Endothelial cell of umbilical vein (primary cell): ENCODE measurements at regions not wholly inside any gene's neighbourhood (a gene's known extent, or its start where the extent isn't known, plus 50 kb on each side); places are given as distances from the start of the nearest gene placed in this dataset.

Experiments
- BruUV-seq: library from RNA; stranded (reverse); fragments of 400-500 nt; replicated peaks from 2 replicates; lab custom pipeline; 2021; lab: Mats Ljungman, UMichigan
- CTCF ChIA-PET: fragments of 300-600, 350-600 bp; sonication (Branson Sonifier 250); formaldehyde crosslinking; loops from one replicate; lab custom pipeline; 2021; ENCODE audit warnings: antibody characterized with exemption, inconsistent platforms; lab: Charles Lee
- POLR2A ChIA-PET: fragments of 300-600, 350-600 bp; sonication (Branson Sonifier 250); formaldehyde crosslinking; loops from one replicate; lab custom pipeline; 2021; ENCODE audit warnings: antibody characterized with exemption, inconsistent platforms; lab: Charles Lee
- DNase-seq: peaks from one replicate; pipeline ENCODE4 v3.0.0-alpha.2; 2011; ENCODE audit warnings: low read depth, low spot score
- FAIRE-seq: peaks from 2 replicates; lab custom pipeline; 2011; peaks lifted over from hg19 to GRCh38; lab: Jason Lieb, UNC
- H2AFZ ChIP-seq: 2 replicates; pipeline ENCODE4 v1.6.0; 2012; ENCODE audit warnings: low read depth, low read length, control low read depth, inconsistent platforms
- H3K27ac ChIP-seq: 2 replicates; pipeline ENCODE4 v1.5.1; 2011; ENCODE audit warnings: low read depth, mild to moderate bottlenecking, control low read depth, low read length, moderate library complexity; ENCODE audit not compliant: insufficient read depth
- H3K27me3 ChIP-seq, 2 experiments: 2 replicates each; pipeline versions ENCODE4 v1.6.0 to v1.6.1; 2011; ENCODE audit warnings: low read length in 2 of 2, mixed read lengths in 1 of 2; ENCODE audit not compliant: control insufficient read depth in 2 of 2, insufficient read depth in 2 of 2
- H3K36me3 ChIP-seq, 2 experiments: 2 replicates in 1 of 2; 3 replicates in 1 of 2; pipeline ENCODE4 v1.5.1; 2011; ENCODE audit warnings: low read length in 2 of 2, mild to moderate bottlenecking in 1 of 2, moderate library complexity in 1 of 2; ENCODE audit not compliant: control insufficient read depth in 2 of 2, insufficient read depth in 2 of 2; ENCODE audit errors: extremely low read depth in 1 of 2
- H3K4me1 ChIP-seq: 3 replicates; pipeline ENCODE4 v1.5.1; 2011; ENCODE audit warnings: mild to moderate bottlenecking, low read length; ENCODE audit not compliant: control insufficient read depth, insufficient read depth; ENCODE audit errors: extremely low read depth
- H3K4me2 ChIP-seq: 2 replicates; pipeline ENCODE4 v1.6.1; 2011; ENCODE audit warnings: low read length, control low read depth, mixed read lengths; ENCODE audit not compliant: insufficient read depth
- H3K4me3 ChIP-seq, 3 experiments: fragments of 200-600 bp in 1 of 3; sonication (generic), shearing (Covaris generic) in 1 of 3; replicated peaks in 1 of 3; 2 replicates each; pipeline ENCODE4 v1.5.1; 2011 to 2016; ENCODE audit warnings: control low read depth in 3 of 3, low read length in 3 of 3, mild to moderate bottlenecking in 2 of 3, inconsistent platforms in 1 of 3, low read depth in 1 of 3, moderate library complexity in 1 of 3; ENCODE audit not compliant: insufficient read depth in 1 of 3
- H3K79me2 ChIP-seq: 2 replicates; pipeline ENCODE4 v1.6.0; 2012; ENCODE audit warnings: low read length, inconsistent platforms; ENCODE audit not compliant: control insufficient read depth, insufficient read depth
- H3K9ac ChIP-seq: replicated peaks from 2 replicates; pipeline ENCODE3; 2011; ENCODE audit warnings: low read length, control low read depth; ENCODE audit not compliant: insufficient read depth; ENCODE audit errors: extremely low read depth
- H3K9me1 ChIP-seq: replicated peaks from 3 replicates; pipeline ENCODE4 v1.6.0; 2011; ENCODE audit warnings: mild to moderate bottlenecking, low read length; ENCODE audit not compliant: control insufficient read depth, insufficient read depth; ENCODE audit errors: extremely low read depth
- H3K9me3 ChIP-seq: replicated peaks from 2 replicates; pipeline ENCODE4 v1.5.1; 2012; ENCODE audit warnings: low read length, inconsistent platforms; ENCODE audit not compliant: control insufficient read depth, insufficient read depth
- H4K20me1 ChIP-seq: replicated peaks from 2 replicates; pipeline ENCODE3; 2011; ENCODE audit warnings: mild to moderate bottlenecking, low read length; ENCODE audit not compliant: control insufficient read depth, insufficient read depth; ENCODE audit errors: extremely low read depth
- EZH2 ChIP-seq: IDR thresholded peaks from 2 replicates; pipeline ENCODE4 v1.6.1; 2012; ENCODE audit warnings: borderline replicate concordance, low read depth, mild to moderate bottlenecking, moderate library complexity, low read length, inconsistent platforms; ENCODE audit not compliant: severe bottlenecking
- FOS ChIP-seq: IDR thresholded peaks from 2 replicates; pipeline ENCODE4 v1.6.1; 2011; ENCODE audit warnings: mild to moderate bottlenecking, low read length, moderate library complexity, borderline replicate concordance; ENCODE audit not compliant: insufficient read depth
- GATA2 ChIP-seq: IDR thresholded peaks from 2 replicates; pipeline ENCODE4 v1.7.0; 2011; ENCODE audit warnings: low read depth, mild to moderate bottlenecking, moderate library complexity, mixed read lengths, low read length; ENCODE audit not compliant: insufficient read length, insufficient read depth
- JUN ChIP-seq: IDR thresholded peaks from 2 replicates; pipeline ENCODE4 v1.6.1; 2011; ENCODE audit warnings: borderline replicate concordance, low read depth; ENCODE audit not compliant: insufficient read length, insufficient read depth
- MYC ChIP-seq: IDR thresholded peaks from one replicate; pipeline ENCODE4 v1.6.1; 2011; ENCODE audit warnings: mild to moderate bottlenecking, low read depth, low read length
- POLR2A ChIP-seq: IDR thresholded peaks from 2 replicates; pipeline ENCODE4 v1.6.1; 2012; ENCODE audit warnings: low read depth, mild to moderate bottlenecking, control low read depth, low read length
- POLR2AphosphoS5 ChIP-seq: IDR thresholded peaks from 2 replicates; pipeline ENCODE4 v1.6.1; 2012; ENCODE audit warnings: low read depth, mild to moderate bottlenecking, control low read depth, low read length, moderate library complexity; ENCODE audit not compliant: insufficient read depth
- dilution Hi-C: fragments of 300-500 bp; cut with MboI; formaldehyde crosslinking; loops from one replicate; pipeline ENCODE4 v1.15.0; 2019; ENCODE audit warnings: low sequenced_read_pairs; ENCODE audit not compliant: extremely low pct_ligation_motif_present
- intact Hi-C: fragments of 100-400 bp; cut with micrococcal nuclease; formaldehyde crosslinking; loops from one replicate; pipeline ENCODE4 v1.10.0; 2022
- TF ChIP-seq, protein P1 (sequence below): IDR thresholded peaks from 2 replicates; pipeline ENCODE4 v1.6.1; 2011; ENCODE audit not compliant: insufficient read depth, insufficient read length
- TF ChIP-seq, protein P2 (sequence below), 2 donors: IDR thresholded peaks; 1 replicate in 1 of 2; 2 replicates in 1 of 2; pipeline ENCODE4 v1.5.1; 2011; ENCODE audit warnings: low read length in 2 of 2, mild to moderate bottlenecking in 2 of 2, moderate library complexity in 2 of 2, control low read depth in 1 of 2, inconsistent platforms in 1 of 2, low read depth in 1 of 2; ENCODE audit not compliant: insufficient read depth in 1 of 2; ENCODE audit errors: extremely low read depth in 1 of 2

DNA sequence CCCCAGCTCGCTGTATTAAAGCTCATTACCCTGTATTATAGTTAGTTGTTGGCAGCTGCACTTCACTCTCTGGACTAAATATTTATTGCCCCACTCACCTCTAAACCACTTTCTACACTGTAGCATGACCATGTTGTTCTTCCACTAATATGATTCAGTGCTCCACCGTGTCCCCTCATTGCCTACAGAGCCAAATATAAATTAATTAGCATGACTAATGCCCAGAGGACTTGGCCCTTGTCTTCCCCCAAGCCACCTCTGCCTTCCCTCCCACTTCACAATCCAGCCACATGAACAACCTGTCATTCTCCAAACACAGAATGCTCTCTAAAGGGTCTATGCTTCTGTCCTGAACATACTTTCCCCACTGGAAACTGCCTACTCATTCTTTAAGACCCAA is 276.5 kb downstream of the PLPP3 start:
- H3K9me1 ChIP-seq = no peaks in the 10 kb centered on the region

More for the DNA sequence above, 276.5 kb downstream of the PLPP3 start:
- FAIRE-seq (no peak), DNase-seq (no peak)
- CTCF ChIA-PET = interaction anchor here (0.9 to 1.0 kb wide), 2 partner anchors 276 to 927 kb away, joined by 3 to 4 read pairs; partner anchors contain the start of gene PLPP3
- intact Hi-C loops = loop anchor here (1.0 to 5.0 kb wide), 4 partner anchors 108 to 874 kb away; no protein-coding TSS in a partner anchor
- TF ChIP-seq FOS = no peak
- no peak for TF ChIP-seq EZH2
- TF ChIP-seq, protein P1, sequence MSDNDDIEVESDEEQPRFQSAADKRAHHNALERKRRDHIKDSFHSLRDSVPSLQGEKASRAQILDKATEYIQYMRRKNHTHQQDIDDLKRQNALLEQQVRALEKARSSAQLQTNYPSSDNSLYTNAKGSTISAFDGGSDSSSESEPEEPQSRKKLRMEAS = no peak
- no peak for TF ChIP-seq POLR2A
- TF ChIP-seq GATA2 = no peak
- TF ChIP-seq, protein P2, sequence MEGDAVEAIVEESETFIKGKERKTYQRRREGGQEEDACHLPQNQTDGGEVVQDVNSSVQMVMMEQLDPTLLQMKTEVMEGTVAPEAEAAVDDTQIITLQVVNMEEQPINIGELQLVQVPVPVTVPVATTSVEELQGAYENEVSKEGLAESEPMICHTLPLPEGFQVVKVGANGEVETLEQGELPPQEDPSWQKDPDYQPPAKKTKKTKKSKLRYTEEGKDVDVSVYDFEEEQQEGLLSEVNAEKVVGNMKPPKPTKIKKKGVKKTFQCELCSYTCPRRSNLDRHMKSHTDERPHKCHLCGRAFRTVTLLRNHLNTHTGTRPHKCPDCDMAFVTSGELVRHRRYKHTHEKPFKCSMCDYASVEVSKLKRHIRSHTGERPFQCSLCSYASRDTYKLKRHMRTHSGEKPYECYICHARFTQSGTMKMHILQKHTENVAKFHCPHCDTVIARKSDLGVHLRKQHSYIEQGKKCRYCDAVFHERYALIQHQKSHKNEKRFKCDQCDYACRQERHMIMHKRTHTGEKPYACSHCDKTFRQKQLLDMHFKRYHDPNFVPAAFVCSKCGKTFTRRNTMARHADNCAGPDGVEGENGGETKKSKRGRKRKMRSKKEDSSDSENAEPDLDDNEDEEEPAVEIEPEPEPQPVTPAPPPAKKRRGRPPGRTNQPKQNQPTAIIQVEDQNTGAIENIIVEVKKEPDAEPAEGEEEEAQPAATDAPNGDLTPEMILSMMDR (IDR thresholded peaks at IDR 0.05; ENCODE audit: extremely low read depth in 1 of 2, insufficient read depth in 1 of 2, low read depth in 1 of 2, low read length in 2 of 2) = no peak
- no peak for TF ChIP-seq JUN
- TF ChIP-seq POLR2AphosphoS5 = no peak
- no peak for TF ChIP-seq MYC
- BruUV-seq = no TSS peak
- POLR2A ChIA-PET = no interaction called here
- no peak overlapping the region for H3K27ac ChIP-seq
- no peak overlapping the region for H2AFZ ChIP-seq
- peaks cover 17% of the 10 kb centered on the region for H3K4me1 ChIP-seq
- no peak overlapping the region for H3K4me2 ChIP-seq
- H3K79me2 ChIP-seq = no peaks in the 10 kb centered on the region
- dilution Hi-C loops = no loop called here
- no peak overlapping the region for H3K4me3 ChIP-seq
- no peaks in the 10 kb centered on the region for H4K20me1 ChIP-seq
- no peaks in the 10 kb centered on the region for H3K9me3 ChIP-seq
- no peak overlapping the region for H3K9ac ChIP-seq
- H3K36me3 ChIP-seq = no peaks in the 10 kb centered on the region
- no peaks in the 10 kb centered on the region for H3K27me3 ChIP-seq
